ENCODE measurements at regions not wholly inside any gene's neighbourhood (a gene's known extent, or its start where the extent isn't known, plus 50 kb on each side); places are given as distances from the start of the nearest gene placed in this dataset.

DNA sequence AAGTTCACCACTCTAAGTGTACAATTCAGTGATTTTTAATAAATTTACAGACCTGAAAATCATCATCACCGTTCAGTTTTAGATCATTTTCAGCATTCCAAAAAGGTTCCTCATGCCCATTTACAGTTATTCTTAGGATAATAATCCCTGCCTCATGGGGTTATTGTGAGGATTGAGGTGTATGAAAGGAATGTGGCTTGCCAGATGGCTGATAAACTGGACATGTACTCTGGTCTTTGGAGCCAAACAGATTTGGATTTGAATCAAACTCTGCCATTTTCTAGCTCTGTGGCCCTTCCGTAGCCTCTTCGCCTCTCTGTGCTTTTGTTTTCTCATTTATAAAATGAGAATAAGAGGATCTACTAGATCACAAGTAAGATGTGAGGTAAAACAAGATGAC, 53.9 kb upstream of the GPRC5B start:
- TF ChIP-seq CTCF (IDR thresholded peaks at IDR 0.05) = no peak

GRCh38 chr16:19936441-19936840, 51.8 kb upstream of the GPRC5B start:
- no peak for TF ChIP-seq CTCF (IDR thresholded peaks at IDR 0.05)

DNA sequence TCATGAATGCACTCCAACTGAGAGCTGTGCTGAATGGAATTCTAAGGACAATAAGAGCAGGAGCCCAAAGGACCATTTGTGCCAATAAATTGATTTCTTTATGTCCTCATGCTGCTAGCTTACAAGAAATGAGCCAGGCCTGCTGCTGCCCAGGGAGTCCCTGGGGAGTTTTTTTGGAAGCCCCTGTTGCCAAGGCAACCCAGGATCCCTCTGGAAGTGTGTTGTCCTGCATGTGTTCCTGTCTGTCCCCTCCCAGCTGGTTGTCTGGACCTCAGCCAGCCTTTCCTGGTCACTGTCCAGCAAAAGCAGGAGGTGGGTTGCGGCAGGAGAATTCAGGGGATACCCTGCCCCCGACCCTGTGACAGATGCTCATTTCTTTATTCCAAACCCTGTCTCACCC, 51.0 kb upstream of the GPRC5B start:
- TF ChIP-seq CTCF (IDR thresholded peaks at IDR 0.05) = no peak
